ENCODE measurements at regions not wholly inside any gene's neighbourhood (a gene's known extent, or its start where the extent isn't known, plus 50 kb on each side); places are given as distances from the start of the nearest gene placed in this dataset.

- Histone ChIP-seq H3K36me3 (no peaks in the 10 kb centered on the region), H3K4me3 (no peak overlapping the region), H3K27ac (peak overlapping the region in 1 of 2 donors; percentile 54), H3K27me3 (no peaks in the 10 kb centered on the region), H3K9me3 (no peaks in the 10 kb centered on the region), H3K4me1 (no peaks in the 10 kb centered on the region)
- intact Hi-C loops (cut with DNase I; ENCODE audit: low total_unique reads), result no loop called here
- TF ChIP-seq CTCF (IDR thresholded peaks at IDR 0.05) (no peak), POLR2A (IDR thresholded peaks at IDR 0.05) (no peak), POLR2AphosphoS5 (IDR thresholded peaks at IDR 0.05) (no peak)
- no peak for DNase-seq (ENCODE audit: low spot score in 2 of 2)
These were observed 507.2 kb upstream of the MPDZ start for GRCh38 chr9:13786711-13787110.

- intact Hi-C loops (cut with DNase I; ENCODE audit: low total_unique reads), result no loop called here
- Histone ChIP-seq H3K9me3 (no peaks in the 10 kb centered on the region), H3K4me3 (no peak overlapping the region), H3K36me3 (no peaks in the 10 kb centered on the region), H3K27me3 (no peaks in the 10 kb centered on the region), H3K27ac (peak overlapping the region in 1 of 2 donors; percentile 15), H3K4me1 (no peaks in the 10 kb centered on the region)
- TF ChIP-seq CTCF (IDR thresholded peaks at IDR 0.05), result no peak
- TF ChIP-seq POLR2A (IDR thresholded peaks at IDR 0.05), result no peak
- no peak for TF ChIP-seq POLR2AphosphoS5 (IDR thresholded peaks at IDR 0.05)
- DNase-seq (ENCODE audit: low spot score in 2 of 2), result no peak
These were observed 506.6 kb upstream of the MPDZ start for GRCh38 chr9:13786131-13786530.

GRCh38 chr9:13779106-13779505, 499.6 kb upstream of the MPDZ start:
- Histone ChIP-seq H3K9me3 (no peaks in the 10 kb centered on the region), H3K4me1 (no peaks in the 10 kb centered on the region), H3K27ac (no peak overlapping the region), H3K4me3 (no peak overlapping the region), H3K27me3 (no peaks in the 10 kb centered on the region), H3K36me3 (no peaks in the 10 kb centered on the region)
- no peak for DNase-seq (ENCODE audit: low spot score in 2 of 2)
- intact Hi-C loops (cut with DNase I; ENCODE audit: low total_unique reads), result no loop called here
- TF ChIP-seq POLR2AphosphoS5 (IDR thresholded peaks at IDR 0.05), result no peak
- no peak for TF ChIP-seq CTCF (IDR thresholded peaks at IDR 0.05)
- no peak for TF ChIP-seq POLR2A (IDR thresholded peaks at IDR 0.05)

- Histone ChIP-seq H3K27ac (no peak overlapping the region), H3K27me3 (no peaks in the 10 kb centered on the region), H3K36me3 (no peaks in the 10 kb centered on the region), H3K4me1 (no peaks in the 10 kb centered on the region), H3K9me3 (no peaks in the 10 kb centered on the region), H3K4me3 (no peak overlapping the region)
- TF ChIP-seq POLR2AphosphoS5 (IDR thresholded peaks at IDR 0.05) (no peak), CTCF (IDR thresholded peaks at IDR 0.05) (no peak), POLR2A (IDR thresholded peaks at IDR 0.05) (no peak)
- intact Hi-C loops (cut with DNase I; ENCODE audit: low total_unique reads), result no loop called here
- DNase-seq (ENCODE audit: low spot score in 2 of 2), result no peak
These were observed 499.1 kb upstream of the MPDZ start for GRCh38 chr9:13778631-13779030.

GRCh38 chr9:13770956-13771355, 491.5 kb upstream of the MPDZ start:
- no peak for DNase-seq (ENCODE audit: low spot score in 2 of 2)
- Histone ChIP-seq H3K4me1 (no peaks in the 10 kb centered on the region), H3K9me3 (no peaks in the 10 kb centered on the region), H3K27ac (no peak overlapping the region), H3K27me3 (no peaks in the 10 kb centered on the region), H3K4me3 (no peak overlapping the region), H3K36me3 (no peaks in the 10 kb centered on the region)
- intact Hi-C loops (cut with DNase I; ENCODE audit: low total_unique reads), result no loop called here
- TF ChIP-seq POLR2AphosphoS5 (IDR thresholded peaks at IDR 0.05) (no peak), POLR2A (IDR thresholded peaks at IDR 0.05) (no peak), CTCF (IDR thresholded peaks at IDR 0.05) (no peak)
